HG03457 (cell line): ENCODE measurements at regions not wholly inside any gene's neighbourhood (a gene's known extent, or its start where the extent isn't known, plus 50 kb on each side); places are given as distances from the start of the nearest gene placed in this dataset.
"Not testable (repeated sequence)": the region's sequence is repeated elsewhere in the genome, so short reads cannot be mapped to it uniquely, and the experiment has no call there.

Experiments
- ATAC-seq: cut with Tn5 transposase; IDR thresholded peaks from one replicate; pipeline ENCODE4 v1.9.1; 2021; ENCODE audit warnings: moderate number of reproducible peaks; ENCODE audit not compliant: unreplicated experiment

DNA sequence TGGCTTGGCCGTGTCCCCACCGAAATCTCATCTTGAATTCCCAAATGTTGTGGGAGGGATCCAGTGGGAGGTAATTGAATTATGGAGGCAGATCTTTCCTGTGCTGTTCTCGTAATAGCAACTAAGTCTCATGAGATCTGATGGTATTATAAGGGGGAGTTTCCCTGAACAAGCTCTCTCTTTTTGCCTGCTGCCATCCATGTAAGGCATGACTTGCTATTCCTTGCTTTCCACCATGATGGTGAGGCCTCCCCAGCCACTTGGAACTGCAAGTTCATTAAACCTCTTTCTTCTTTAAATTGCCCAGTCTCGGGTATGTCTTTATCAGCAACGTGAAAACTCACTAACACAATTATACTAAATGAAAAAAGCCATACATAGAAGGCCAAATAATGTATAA, 101.3 kb upstream of the LYPLAL1 start:
- no peak for ATAC-seq

- ATAC-seq, result no peak
Observed at GRCh38 chr1:219074084-219074728, 99.5 kb upstream of the LYPLAL1 start.

GRCh38 chr1:219075121-219075879, 98.4 kb upstream of the LYPLAL1 start:
- ATAC-seq, result no peak

- ATAC-seq, result no peak
Observed at GRCh38 chr1:219076326-219076937, 97.2 kb upstream of the LYPLAL1 start.

GRCh38 chr1:219077767-219078166, 95.9 kb upstream of the LYPLAL1 start:
- ATAC-seq, result not testable (repeated sequence)

DNA sequence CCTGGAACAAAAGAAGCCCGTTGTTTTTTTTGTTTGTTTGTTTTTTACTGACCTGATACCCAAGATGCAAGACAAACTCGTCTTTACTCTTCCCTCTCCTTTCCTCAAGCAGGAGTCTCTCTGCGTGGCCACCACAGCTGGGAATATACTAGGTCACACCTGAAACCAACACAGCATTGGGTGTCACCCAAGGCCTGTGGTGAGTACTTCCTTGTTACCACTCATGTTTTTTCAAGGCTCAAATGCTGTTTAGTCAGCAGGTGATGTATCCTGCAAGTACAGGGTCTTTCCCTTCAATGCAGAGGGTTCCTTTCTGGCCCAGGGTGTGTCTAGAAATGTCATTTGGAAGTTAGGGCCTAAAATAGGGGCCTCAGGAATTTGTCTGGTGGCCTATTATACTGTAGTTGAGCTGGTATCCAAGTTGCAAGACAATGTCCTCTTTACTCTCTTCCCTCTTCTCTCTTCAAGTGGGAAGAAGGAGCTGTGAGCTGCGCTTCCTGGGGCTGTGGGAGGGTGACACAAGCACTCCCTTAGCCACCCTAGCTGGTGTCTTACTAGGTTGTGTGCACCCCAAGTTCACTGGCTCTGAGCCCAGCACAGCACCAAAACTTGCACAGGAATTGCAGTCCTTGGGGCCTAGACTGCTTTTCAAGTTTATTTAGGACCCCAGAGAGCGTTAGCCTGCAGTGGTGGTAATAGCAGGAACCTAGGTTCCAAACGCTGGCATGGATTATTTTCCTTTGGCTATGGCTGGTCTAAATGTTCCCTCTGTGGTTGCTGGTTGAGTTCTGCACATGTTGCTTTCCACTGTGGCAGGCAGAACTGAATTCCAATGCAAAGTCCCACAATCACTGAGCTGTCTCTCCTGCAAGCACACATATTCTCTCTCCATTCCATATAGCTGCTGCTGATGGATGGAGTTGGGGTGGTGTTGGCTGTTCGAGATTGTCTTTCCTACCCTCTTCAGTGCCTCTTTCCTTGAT, 91.4 kb upstream of the LYPLAL1 start:
- no peak for ATAC-seq

DNA sequence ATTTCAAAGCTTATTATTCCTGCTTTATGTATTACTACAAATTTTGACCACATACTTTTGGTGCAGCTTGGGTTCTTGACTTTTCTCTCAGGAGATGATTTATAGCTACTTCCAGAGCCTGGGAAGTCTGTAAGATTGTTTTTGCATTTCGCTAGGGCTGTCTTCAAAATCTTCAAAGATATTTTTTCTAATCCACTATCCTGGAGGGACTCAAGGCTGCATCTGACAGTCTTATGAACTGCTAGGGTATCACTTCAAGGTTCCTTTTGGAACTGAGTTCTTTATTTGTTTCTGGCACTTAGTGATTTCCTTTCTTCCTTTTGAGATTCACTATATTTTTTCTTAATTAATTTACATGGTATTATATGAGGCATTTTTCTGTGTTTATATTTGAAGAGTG, 90.0 kb upstream of the LYPLAL1 start:
- ATAC-seq, result no peak

DNA sequence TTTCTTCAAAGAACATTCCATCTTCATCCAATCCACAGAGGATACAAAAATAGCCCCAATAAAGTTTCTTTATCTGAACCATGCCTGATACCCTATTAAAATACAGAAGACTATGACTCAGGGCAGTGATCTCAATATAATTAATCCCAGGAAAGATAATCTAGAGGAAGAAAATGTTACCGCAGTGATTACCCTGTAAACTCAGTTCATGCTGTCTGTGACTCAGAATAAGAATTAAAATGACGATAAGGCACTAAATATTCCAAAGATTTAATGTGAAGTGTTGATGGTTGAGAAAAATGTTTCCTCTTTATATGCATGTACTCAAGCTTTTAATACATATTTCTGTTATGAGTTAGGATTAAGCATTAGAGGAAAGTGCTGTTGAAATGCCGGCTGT, 88.6 kb upstream of the LYPLAL1 start:
- ATAC-seq, result no peak

DNA sequence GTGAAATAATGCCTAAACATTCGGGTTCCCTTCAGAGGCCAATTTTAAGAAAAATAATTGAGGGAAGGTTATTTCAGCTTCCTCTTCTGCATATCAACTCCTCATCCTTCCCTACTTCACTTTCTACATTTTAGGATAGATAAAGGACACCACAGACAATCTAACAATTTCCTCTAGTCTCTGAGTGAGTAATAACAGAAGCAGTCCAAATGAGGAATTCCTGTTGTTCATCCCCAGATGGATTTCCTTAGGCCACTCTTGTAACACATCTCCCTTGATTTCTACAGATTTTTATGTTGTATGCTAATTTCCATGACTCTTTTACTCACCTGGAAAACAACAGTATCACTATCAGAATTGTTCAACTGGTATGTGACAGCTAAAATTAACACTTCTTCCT, 87.7 kb upstream of the LYPLAL1 start:
- no peak for ATAC-seq

GRCh38 chr1:219086956-219087469, 86.7 kb upstream of the LYPLAL1 start:
- ATAC-seq, result no peak

GRCh38 chr1:219088778-219089557, 84.7 kb upstream of the LYPLAL1 start:
- peak; percentile 72 for ATAC-seq

- peak; percentile 63 for ATAC-seq
Observed at GRCh38 chr1:219090607-219091006, 83.1 kb upstream of the LYPLAL1 start.

GRCh38 chr1:219092206-219092605, 81.5 kb upstream of the LYPLAL1 start:
- ATAC-seq, result no peak

- no peak for ATAC-seq
Observed at GRCh38 chr1:219099307-219099706, 74.4 kb upstream of the LYPLAL1 start.

DNA sequence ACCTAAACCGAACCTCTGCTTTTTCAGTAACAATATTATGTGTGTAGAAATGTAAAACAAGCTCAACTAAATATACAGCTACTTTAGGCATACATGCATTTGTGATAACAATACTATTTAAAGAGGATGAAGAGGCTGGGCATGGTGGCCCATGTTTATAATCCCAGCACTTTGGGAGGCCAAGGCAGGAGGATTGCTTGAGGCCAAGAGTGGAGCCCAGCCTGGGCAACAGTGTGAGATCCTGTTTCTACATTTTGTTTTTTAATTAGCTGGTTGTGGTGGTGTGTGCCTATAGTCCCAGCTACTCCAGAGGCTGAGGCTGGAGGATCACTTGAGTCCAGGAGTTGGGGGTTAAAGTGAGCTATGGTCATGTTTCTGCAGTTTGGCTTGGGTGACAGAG, 73.6 kb upstream of the LYPLAL1 start:
- ATAC-seq, result no peak

- ATAC-seq, result not testable (repeated sequence)
Observed at GRCh38 chr1:219102466-219102865, 71.2 kb upstream of the LYPLAL1 start.

- no peak for ATAC-seq
Observed at GRCh38 chr1:219105893-219106292, 67.8 kb upstream of the LYPLAL1 start.

GRCh38 chr1:219109424-219110018, 64.2 kb upstream of the LYPLAL1 start:
- no peak for ATAC-seq

GRCh38 chr1:219113261-219113660, 60.4 kb upstream of the LYPLAL1 start:
- ATAC-seq, result no peak

DNA sequence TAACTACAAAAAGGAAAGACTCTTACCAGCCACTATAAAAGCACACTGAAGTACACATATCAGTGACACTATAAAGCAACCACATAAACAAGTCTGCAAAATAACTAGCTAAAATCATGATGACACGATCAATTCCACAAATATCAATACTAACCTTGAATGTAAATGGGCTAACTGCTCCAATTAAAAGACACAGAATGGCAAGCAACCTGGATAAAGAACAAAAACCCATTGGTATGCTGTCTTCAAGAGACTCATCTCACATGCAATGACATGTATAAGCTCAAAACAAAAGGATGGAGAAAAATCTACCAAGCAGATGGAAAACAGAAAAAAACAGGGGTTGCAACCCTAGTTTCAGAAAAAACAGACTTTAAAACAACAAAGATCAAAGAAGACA, 59.7 kb upstream of the LYPLAL1 start:
- no peak for ATAC-seq
